SIG-M5 treated with dmso at 0.1 percent for 504 hours (cell line): ENCODE measurements at regions not wholly inside any gene's neighbourhood (a gene's known extent, or its start where the extent isn't known, plus 50 kb on each side); places are given as distances from the start of the nearest gene placed in this dataset.
A peak's percentile ranks its signal among the peaks of the same experiment; 100 is the strongest.

ENCODE experiments used
- DNase-seq: peaks from one replicate; lab custom pipeline; 2025; ENCODE audit not compliant: unreplicated experiment; lab: John Stamatoyannopoulos, UW

DNA sequence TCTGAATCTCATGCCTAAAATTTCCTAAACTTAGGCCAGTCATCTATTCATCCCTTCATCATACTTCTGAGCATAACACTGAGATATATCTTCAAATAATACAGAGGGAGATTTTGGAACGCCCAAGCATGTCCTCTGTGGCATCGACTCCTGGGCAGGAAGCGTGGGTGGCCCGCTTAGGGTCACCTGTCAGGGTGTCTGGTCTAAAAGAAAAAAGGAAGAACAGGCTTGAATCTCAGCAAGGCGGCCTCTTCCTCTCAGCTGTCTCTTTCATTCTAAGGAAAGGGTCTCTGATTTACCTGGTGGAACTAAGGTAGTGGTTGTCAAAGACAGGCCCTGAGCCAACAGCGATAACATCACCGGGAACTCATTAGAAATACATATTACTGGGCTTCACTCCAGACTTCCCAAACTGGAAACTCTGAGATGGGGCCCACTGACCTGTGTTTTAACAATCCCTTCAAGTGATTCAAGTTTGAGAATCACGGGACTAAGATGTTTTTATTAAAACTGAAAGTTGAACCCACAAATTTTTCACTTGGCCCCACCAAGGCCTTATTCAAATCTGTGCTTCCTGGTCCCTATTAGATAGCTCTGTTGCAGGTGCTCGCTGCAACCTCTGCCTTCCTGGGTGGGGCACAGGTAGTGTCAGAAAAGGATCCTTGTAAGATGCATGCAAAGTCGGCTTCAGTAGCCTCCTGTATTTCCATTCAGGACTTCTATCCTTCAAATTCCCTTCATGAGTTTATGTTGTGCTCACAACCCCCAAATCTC, 162.3 kb upstream of the CCDC68 start:
- no peak for DNase-seq

DNA sequence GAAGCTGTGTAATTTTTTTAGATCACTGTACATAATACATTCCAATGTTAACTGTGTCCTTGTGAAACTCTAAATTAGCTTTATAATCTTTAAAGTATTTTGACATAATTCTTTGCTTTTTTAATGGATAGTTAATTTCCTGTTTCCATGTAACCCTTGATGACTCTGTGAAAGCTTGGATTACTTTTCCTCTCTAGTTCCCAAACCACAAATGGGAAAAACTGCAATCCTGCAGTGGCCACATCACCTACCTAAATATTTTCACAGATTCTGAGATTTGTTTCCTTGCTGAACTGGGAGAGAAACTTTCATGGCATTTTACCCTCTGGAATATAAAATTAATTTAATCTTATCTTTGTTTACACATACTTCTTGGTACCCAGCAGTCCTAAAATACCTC, 161.6 kb upstream of the CCDC68 start:
- no peak for DNase-seq

DNA sequence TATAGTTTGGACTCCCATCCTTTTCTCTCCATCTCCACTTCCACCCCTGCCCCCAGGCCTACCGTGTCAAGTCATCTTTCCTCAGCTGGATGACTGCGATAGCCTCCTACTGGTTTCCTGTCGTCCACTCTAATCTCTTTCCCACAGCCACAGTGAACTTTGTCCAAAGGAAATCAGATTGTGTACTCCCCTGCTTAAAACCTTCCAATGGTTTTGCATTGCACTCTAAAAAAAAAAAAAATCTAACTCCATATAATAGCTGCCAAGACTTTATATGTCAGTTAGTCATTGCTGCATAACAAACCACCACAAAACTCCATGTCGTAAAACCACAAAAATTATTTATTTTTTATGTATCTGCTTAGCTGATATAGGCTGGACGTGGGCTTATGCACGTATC, 160.2 kb upstream of the CCDC68 start:
- DNase-seq: no peak

DNA sequence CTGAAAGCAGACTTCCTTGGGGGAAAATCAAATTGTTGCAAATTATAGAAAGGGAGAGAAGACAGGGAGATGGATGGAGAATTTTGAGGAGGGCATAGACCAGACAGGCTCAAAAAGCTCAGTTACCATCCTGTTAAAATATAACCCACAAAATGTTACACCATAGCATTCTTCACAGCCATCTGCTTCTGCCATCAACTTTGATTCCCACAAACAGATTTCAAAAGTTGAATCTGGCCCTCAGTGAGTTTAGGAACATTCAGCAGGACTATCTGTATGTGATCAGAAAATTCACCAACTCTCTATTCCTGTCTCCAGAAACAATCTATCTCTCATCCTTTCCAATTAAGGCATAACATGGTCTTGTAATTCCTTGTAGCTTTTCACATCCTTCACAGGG, 159.8 kb upstream of the CCDC68 start:
- DNase-seq: no peak

DNA sequence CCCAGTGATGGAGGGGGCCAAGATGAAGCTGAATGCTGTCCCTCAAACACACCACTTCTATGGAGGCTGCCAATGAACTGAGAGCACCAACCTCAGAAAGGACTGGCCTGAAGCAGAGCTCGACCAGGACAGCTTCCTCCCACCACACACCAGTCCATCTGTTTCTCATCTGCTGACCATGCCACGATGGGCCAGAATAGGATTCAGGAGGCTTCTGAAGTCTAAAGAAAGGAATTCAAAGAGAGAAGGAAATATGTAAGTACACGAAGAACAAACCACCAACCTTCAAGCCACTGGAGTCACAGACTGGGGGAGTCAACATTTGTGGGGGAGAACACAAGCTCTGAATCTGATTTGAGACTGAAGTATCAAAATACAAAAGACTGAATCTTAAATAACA, 157.6 kb upstream of the CCDC68 start:
- no peak for DNase-seq

DNA sequence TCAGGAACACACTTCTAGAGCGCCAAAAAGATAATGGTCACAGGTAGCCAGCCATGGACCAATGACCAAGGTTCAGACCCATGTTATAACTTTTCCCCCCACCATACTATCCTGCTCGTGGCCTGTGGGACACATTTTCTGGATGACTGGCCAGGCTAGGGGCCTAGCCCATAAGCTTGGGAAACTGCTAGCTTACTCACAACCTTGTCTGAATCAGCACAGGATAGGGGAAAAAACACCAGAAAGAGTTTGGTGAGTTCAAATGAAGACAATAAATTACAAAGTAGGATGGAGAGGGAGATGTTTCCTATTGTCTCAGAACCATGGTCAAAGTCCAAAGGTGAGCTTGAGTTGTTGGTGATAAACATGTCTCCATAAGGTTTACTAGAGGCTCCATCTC, 156.3 kb upstream of the CCDC68 start:
- no peak for DNase-seq

DNA sequence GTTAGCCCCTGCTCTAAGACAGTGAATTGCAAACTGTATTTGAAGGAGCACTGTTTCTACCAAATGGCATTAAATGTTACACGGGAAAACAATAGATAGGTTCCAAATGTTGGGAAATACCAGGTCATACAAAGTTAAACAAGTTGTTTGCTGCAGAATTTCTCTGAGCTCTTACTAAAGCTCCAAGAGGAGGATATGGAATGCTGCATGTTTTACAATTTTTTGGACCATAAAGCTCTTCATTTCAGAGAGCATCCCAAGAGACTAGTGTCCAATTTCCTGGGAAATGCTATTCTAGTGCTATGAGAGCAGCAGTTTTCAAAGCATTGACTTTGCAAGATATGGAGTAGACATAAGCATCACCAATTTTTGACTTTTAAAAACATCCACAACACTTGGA, 155.6 kb upstream of the CCDC68 start:
- no peak for DNase-seq

DNA sequence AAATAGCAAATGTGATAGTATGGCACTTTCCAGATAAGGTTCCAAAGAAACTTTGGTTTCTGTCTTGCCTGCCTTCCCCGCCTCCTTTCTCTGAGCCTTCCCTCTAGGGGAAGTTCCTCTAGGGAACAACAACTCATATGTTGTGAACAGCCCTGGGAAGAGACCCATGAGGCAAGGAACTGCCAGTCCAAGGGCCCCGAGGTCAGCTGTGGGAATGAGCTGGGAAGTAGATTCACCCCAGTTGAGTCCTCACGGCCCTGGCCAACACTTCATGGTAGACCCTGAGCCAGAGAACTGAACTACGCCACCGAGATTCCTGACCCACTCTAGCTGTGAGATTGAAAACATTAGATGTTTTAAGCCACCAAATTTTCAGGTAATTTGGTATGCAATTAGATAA, 154.5 kb upstream of the CCDC68 start:
- DNase-seq: no peak

DNA sequence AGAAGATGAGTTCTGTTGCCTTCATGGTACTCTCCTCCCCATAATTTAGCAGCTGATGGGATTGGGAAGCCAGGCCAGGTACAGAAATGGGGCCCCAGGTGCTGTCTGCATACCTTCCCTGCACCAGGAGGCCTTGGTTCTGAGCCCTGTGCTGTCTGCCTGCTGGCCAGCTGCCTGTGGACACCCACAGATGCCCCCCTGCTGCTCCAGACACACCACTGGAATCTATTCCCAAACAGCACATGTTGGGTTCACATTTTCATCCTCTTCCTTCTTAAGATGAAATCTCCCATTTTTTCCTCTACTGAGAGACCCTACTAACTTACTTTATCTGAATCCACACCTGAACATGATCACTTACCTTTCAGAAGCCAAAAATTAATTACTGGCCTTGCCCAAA, 152.0 kb upstream of the CCDC68 start:
- DNase-seq: no peak

DNA sequence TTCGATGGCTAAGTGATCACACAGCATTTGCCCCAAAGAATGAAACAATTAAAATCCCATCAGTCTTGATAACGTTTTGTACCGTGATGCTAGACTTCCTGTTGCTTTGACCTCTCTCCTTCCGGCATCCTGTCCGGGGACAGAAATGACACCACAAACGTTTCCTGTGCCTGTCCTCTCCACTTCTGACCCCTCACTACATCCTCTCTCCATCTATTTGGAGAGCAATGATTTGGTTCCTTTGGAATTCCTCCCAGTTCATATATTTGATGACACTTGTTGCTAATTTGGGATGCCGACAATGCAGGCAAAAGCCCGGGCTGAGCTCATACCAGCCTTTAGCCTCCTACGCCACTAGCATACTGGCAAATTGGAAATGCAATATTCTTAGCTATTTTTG, 151.2 kb upstream of the CCDC68 start:
- DNase-seq: no peak

DNA sequence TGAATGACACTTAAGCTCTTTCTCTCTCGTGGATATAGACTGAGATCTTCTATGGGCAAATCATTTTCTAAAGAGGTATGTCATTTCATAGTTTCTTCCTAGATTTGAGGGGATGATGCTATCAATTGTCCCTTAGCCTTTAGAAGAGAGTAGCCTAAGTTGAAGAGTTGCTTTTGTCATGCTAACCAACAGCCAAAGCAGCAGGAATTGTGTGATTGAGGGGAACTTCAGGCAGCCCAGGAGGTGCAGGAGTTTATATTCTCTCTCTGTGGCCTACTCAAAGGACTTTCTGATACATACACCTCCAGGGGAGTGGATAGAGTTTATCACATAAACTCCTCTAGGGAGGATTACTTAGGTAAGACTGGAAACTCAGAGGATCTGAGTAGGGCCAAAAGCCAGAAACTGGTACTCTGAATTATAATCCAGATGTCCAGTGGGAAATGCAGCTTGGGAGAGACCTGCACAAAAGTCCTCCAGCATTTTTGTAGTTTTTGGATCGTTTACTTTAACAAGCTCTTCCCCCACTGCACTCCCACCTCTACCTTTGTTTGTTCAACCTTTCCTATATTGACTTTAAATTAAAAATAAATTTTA, 150.7 kb upstream of the CCDC68 start:
- no peak for DNase-seq

DNA sequence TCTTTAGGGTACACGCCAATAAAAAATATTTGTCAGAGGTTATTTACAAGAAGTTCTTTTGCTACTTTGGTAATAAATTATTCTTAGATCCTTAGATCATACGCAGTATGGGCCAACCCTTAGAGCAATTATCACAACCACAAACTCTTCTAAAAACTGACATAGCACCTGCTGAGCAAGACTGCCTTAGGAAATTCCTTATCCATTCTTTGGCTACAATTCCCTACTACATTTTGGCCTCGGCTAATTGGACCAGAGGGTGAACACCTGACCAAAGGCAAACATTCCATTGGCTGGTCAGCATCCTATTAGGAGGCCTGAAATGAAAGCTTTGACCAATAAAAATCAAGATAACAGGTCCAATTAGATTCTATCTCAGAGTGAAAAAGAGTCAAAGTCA, 147.6 kb upstream of the CCDC68 start:
- DNase-seq: no peak

DNA sequence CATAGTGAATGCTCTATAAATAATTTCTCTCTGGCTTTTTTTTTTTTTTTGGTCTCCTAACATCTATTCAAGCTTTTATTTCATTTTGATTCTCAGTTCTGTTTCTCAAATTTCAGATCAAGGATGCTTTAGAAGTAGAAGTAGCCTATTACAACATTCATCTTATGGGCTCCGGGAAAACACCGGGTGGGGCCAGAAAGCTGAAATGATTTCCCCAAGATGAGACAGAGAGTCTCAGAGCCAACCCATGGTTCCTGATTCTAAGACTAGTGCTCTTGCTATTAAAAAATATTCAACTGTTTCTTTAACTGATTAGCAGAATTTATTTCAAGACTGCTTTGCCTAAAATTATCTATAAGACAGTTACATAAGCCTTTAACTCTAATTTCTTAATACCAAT, 147.2 kb upstream of the CCDC68 start:
- no peak for DNase-seq

DNA sequence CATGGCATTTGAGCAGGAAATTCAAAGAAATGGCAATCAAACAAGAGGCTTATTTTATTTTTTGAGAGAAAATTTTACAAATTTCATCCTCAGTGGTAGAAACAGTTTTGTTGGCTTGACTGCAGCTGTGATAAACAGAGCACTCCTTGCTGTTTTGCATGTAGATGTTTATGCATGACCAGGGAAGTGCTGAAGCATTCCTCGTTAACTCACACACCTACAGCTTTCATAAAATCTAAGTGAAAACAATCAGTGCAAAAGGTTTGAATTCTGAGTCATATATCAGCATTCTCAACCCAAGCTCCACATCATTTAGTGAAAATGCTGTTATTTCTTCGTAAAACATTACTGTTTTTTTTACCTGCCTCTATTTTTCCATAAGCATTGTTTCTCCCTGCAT, 146.6 kb upstream of the CCDC68 start:
- no peak for DNase-seq

DNA sequence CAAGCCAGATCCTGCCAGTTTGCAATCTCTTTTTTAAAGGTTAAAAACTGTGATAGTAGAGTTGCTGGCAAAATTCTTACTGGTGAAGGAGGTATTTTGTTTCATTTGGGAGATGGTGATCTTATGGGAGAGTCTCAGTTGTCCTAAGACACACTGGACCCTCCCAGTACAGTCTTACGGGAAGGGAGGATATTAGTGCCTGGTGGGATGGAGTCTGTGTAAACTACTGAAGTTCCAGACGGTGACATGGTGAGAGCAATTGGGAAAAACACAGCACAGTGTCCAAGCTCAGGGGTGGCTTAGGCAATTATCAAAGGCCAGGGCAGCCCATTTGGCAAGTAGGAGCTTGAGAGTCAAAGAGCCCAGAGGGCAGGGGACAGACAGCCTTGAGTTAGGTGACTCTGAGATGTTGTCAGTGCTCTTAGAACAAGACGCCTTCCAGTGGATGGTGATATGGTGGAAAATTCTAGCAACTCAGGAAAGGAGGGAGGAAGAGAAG, 143.7 kb upstream of the CCDC68 start:
- no peak for DNase-seq

DNA sequence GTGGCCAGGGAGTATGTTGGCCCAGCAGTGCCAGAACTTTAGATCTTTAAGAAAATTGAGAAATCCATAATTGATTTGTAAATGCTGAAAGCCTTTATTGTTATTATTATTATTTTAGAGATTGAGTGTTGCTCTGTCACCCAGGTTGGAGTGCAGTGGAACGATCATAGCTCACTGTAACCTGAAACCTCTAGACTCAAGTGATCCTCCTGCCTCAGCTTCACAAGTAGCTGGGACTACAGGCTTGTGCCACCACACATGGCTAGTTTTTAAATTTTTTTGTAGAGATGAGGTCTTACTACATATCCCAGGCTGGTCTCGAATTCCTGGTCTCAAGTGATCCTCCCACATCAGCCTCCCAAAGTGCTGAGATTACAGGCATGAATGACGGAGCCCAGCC, 143.2 kb upstream of the CCDC68 start:
- no peak for DNase-seq

DNA sequence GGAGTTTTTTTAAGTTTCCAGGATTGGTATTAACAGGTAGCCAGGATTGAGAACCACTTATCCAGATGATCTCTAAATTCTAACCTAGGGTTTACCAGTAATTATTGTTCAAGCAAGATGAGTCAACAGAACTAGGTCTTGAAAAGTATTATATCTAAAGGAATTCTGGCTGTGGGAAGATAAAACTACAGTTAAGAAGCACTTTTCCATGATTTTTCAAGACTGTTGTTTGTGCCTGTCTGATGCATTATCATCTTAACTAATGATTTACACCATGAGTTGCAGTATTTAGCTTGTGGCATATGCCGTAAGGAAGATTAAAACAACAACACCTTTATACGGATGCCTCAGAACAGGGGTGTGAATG, 142.2 kb upstream of the CCDC68 start:
- no peak for DNase-seq

DNA sequence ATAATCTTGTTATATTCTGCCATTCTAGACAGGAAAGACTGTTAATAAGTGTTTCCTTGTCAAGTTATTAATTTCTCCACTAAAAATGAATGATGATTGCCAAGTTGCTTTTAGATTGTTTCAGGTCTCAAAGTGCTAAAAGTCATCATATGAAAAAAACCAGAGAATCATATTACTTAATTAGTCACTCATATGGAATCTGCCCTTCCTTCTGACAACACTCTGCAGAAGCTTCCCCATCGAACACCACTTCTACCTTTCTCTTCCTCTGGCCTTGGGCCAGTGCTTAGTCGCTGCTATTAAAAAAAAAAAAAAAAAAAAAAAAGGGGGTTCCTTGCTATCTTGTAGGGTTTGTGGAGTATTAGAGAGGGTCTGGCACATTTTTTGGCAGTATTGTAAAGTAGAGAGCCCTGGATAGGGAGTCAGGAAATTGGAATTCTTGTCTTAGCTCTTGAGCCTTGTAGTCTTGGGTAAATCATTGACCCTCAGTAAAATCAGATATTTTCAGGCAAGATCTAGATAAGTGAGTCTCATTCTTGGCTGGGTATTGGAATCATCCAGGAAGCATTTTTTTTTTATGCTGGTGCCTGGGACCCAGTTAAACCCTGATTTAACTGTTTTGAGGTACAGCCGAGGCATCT, 141.7 kb upstream of the CCDC68 start:
- no peak for DNase-seq

DNA sequence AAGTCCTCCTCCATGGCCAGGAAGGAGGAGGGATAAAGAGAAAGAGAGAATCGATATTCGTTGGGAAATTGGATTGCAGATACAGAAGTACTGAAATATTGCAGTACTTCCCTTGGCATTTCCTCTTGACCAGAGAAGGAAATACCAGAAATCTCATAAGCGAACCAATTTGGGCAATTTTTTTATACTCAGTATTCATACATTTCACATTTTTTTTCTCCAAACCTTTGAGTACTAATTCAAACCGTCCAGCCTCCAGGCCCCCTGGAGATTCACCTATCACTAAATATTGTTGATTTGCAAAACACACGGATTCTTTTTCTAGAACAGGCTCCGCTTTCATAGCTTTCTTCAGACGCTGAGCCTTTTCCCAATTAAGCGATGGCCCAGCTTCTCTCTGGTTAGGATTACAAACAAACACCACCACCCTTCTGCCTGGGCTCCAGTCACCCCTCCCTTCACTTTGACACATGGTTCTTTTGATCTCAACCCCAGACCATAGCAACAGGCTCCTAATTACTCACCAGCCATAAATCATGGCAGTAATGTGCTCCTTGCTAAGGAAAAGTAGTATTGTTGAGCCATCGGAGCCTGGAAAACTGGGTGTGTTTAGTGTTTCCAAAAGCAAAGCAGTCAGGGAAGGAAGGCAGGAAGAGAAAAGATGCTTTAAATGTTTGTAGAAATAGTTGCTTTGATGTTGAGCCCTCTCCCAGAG, 138.4 kb upstream of the CCDC68 start:
- no peak for DNase-seq

DNA sequence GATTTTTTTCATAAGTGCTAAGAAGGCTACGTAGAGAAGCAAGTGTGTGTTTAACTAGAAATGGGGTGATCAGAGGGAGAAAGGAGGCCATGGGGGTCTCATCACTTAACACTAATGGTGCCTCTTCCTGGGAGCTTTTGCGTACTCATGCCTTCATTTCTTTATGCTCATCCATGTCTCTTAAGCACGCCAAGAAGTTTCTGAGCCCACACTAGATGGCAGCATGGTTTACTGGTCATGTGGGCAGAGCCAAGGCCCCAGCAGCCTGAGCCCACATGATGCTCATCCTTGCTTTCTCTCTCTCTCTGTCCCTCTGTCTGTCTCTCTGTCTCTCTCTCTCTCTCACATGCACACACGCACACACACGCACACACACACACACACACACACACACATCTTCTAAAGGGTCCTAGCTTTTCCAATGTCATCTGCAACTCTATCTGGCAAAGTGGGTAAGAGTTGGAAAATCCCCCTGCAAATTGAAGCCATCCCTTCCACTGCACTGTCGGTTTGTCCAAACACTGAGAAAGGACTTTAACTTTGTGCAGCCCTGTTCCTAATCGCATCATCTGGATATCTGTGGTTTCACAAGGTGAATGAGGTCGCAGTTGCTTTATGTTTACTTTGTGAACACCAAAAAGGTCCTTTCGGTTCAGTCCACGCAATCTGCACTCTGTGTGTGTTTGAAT, 137.1 kb upstream of the CCDC68 start:
- DNase-seq: peak; percentile 26

DNA sequence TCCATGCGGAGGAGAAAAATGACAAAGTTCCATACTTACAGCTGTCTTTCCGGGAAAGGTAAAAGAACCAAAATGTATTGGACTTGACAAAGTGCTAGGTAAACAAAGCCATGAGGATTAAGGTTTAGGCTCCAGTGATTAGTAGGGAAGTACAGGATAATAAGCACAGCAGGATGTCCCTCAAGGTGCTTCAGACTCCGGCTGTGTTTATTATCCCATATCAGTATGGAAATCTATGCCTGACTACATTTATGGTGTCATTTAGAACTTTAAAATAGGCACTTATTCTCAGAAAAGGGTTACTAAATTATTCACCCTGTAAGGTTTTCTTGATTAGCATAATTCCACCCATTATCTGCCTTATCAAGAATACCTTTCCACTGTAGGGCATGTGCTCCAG, 136.3 kb upstream of the CCDC68 start:
- DNase-seq: no peak
